HCT116 (cell line): ENCODE measurements at regions not wholly inside any gene's neighbourhood (a gene's known extent, or its start where the extent isn't known, plus 50 kb on each side); places are given as distances from the start of the nearest gene placed in this dataset.

Experiments
- ATAC-seq: fragments of 200-7000 bp; cut with Tn5 transposase; 2 replicates; pipeline ENCODE4 v1.9.1; 2020; ENCODE audit warnings: mild to moderate bottlenecking, moderate library complexity
- BruUV-seq: library from RNA; stranded (reverse); fragments of 400-500 nt; replicated peaks from 2 replicates; lab custom pipeline; 2021; lab: Mats Ljungman, UMichigan
- CTCF ChIA-PET: fragments of 300-600 bp; sonication (Branson Sonifier 250); formaldehyde crosslinking; loops from one replicate; lab custom pipeline; 2021; ENCODE audit warnings: antibody characterized with exemption; lab: Charles Lee
- POLR2A ChIA-PET: fragments of 300-600, 350-600 bp; sonication (Branson Sonifier 250); formaldehyde crosslinking; loops from one replicate; lab custom pipeline; 2021; ENCODE audit warnings: antibody characterized with exemption; lab: Charles Lee
- RAD21 ChIA-PET, 2 experiments: fragments of 300-600 bp; sonication (Branson Sonifier 250); formaldehyde crosslinking; loops; one replicate each; lab custom pipeline; 2023; ENCODE audit warnings: low total read pairs in 2 of 2; ENCODE audit not compliant: uncharacterized antibody in 2 of 2, unreplicated experiment in 2 of 2, low non-redundant PET in 1 of 2; lab: Charles Lee
- DNase-seq: peaks from one replicate; pipeline ENCODE4 v3.0.0-alpha.2; 2010; ENCODE audit warnings: low read depth, low spot score
- H2AFZ ChIP-seq: fragments of 200-600 bp; shearing (Covaris generic), sonication (generic); 2 replicates; pipeline ENCODE4 v1.6.1; 2017; ENCODE audit warnings: low read depth, mixed run types, mixed read lengths, antibody characterized with exemption, low read length; ENCODE audit not compliant: poor library complexity, severe bottlenecking
- H3K27ac ChIP-seq: 2 replicates; pipeline ENCODE4 v1.5.1; 2012; ENCODE audit warnings: low read depth, low read length
- H3K27me3 ChIP-seq: fragments of 200-600 bp; sonication (generic); 2 replicates; pipeline ENCODE4 v1.6.1; 2016; ENCODE audit warnings: mixed run types, low read length, mixed read lengths; ENCODE audit not compliant: insufficient read depth
- H3K36me3 ChIP-seq, 2 experiments: fragments of 200-500 bp in 1 of 2; fragments of 200-600 bp in 1 of 2; sonication (Bioruptor generic) in 1 of 2; sonication (generic) in 1 of 2; 2 replicates each; pipeline versions ENCODE4 v1.5.1 to v1.6.1; 2014 to 2016; ENCODE audit warnings: low read length in 2 of 2, inconsistent platforms in 1 of 2, mixed read lengths in 1 of 2, mixed run types in 1 of 2; ENCODE audit not compliant: insufficient read depth in 2 of 2, control insufficient read depth in 1 of 2
- H3K4me1 ChIP-seq, 2 experiments: fragments of 200-600 bp in 1 of 2; sonication (generic) in 1 of 2; 2 replicates each; pipeline versions ENCODE4 v1.5.1 to v1.6.1; 2012 to 2017; ENCODE audit warnings: low read length in 2 of 2, inconsistent platforms in 1 of 2, mild to moderate bottlenecking in 1 of 2, mixed read lengths in 1 of 2, mixed run types in 1 of 2, moderate library complexity in 1 of 2; ENCODE audit not compliant: insufficient read depth in 2 of 2, control insufficient read depth in 1 of 2
- H3K4me2 ChIP-seq: fragments of 200-600 bp; sonication (generic); 2 replicates; pipeline ENCODE4 v1.6.1; 2017; ENCODE audit warnings: mixed run types, low read length, mixed read lengths
- H3K4me3 ChIP-seq, 2 experiments: fragments of 200-600 bp in 1 of 2; sonication (generic) in 1 of 2; replicated peaks in 1 of 2; 2 replicates each; pipeline ENCODE4 v1.5.1; 2011 to 2016; ENCODE audit warnings: low read length in 2 of 2, control low read depth in 1 of 2, low read depth in 1 of 2, mild to moderate bottlenecking in 1 of 2, mixed read lengths in 1 of 2, mixed run types in 1 of 2
- H3K79me2 ChIP-seq: fragments of 200-600 bp; sonication (generic); 2 replicates; pipeline ENCODE4 v1.6.1; 2017; ENCODE audit warnings: mild to moderate bottlenecking, mixed run types, low read length, moderate library complexity, mixed read lengths; ENCODE audit not compliant: insufficient read depth
- H3K9ac ChIP-seq: fragments of 200-600 bp; sonication (generic); 2 replicates; pipeline ENCODE4 v1.6.1; 2016; ENCODE audit warnings: low read length, mixed read lengths
- H3K9me2 ChIP-seq: fragments of 200-600 bp; sonication (generic), shearing (Covaris generic); 2 replicates; pipeline ENCODE4 v1.6.1; 2017; ENCODE audit warnings: mixed run types, mild to moderate bottlenecking, moderate library complexity; ENCODE audit not compliant: insufficient read depth
- H3K9me3 ChIP-seq, 2 experiments: fragments of 200-500 bp in 1 of 2; fragments of 200-600 bp in 1 of 2; sonication (Bioruptor generic) in 1 of 2; sonication (generic) in 1 of 2; 2 replicates each; pipeline ENCODE4 v1.6.1; 2014 to 2017; ENCODE audit warnings: low read length in 2 of 2, mixed read lengths in 2 of 2, inconsistent platforms in 1 of 2, low read depth in 1 of 2, mild to moderate bottlenecking in 1 of 2, mixed run types in 1 of 2, moderate library complexity in 1 of 2; ENCODE audit not compliant: control insufficient read depth in 1 of 2, insufficient read depth in 1 of 2
- H4K20me1 ChIP-seq: fragments of 200-600 bp; sonication (generic), shearing (Covaris generic); 2 replicates; pipeline ENCODE4 v1.6.1; 2017; ENCODE audit warnings: mixed run types, mild to moderate bottlenecking, moderate library complexity; ENCODE audit not compliant: insufficient read depth
- CEBPB ChIP-seq: IDR thresholded peaks from 2 replicates; pipeline ENCODE4 v1.6.1; 2012; ENCODE audit warnings: low read depth
- EZH2 ChIP-seq: fragments of 200-600 bp; sonication (generic); IDR thresholded peaks from 2 replicates; pipeline ENCODE4 v1.6.1; 2017; ENCODE audit warnings: antibody characterized with exemption, mixed run types
- EZH2phosphoT487 ChIP-seq: fragments of 200-600 bp; IDR thresholded peaks from 2 replicates; pipeline ENCODE4 v1.6.1; 2018; ENCODE audit warnings: antibody characterized with exemption, borderline replicate concordance
- FOSL1 ChIP-seq: IDR thresholded peaks from 2 replicates; pipeline ENCODE4 v1.6.1; 2012; ENCODE audit warnings: low read depth
- MAX ChIP-seq: IDR thresholded peaks from 2 replicates; pipeline ENCODE4 v1.6.1; 2012
- POLR2A ChIP-seq: IDR thresholded peaks from 2 replicates; pipeline ENCODE4 v1.7.0; 2011; ENCODE audit warnings: borderline replicate concordance; ENCODE audit not compliant: insufficient read depth, insufficient read length; ENCODE audit errors: extremely low read depth
- RAD21 ChIP-seq: IDR thresholded peaks from 2 replicates; pipeline ENCODE4 v1.6.1; 2012; ENCODE audit warnings: low read depth, mild to moderate bottlenecking
- REST ChIP-seq: IDR thresholded peaks from 2 replicates; pipeline ENCODE4 v1.6.1; 2012; ENCODE audit warnings: low read depth
- SRF ChIP-seq: IDR thresholded peaks from 2 replicates; pipeline ENCODE4 v1.6.1; 2012; ENCODE audit warnings: low read depth
- TCF7L2 ChIP-seq: IDR thresholded peaks from 2 replicates; pipeline ENCODE4 v1.7.0; 2011; ENCODE audit warnings: borderline replicate concordance, inconsistent platforms; ENCODE audit not compliant: insufficient read depth, insufficient read length; ENCODE audit errors: extremely low read depth
- ZFX ChIP-seq: fragments of 450-650 bp; IDR thresholded peaks from 2 replicates; pipeline ENCODE4 v1.6.1; 2017
- intact Hi-C: fragments of 100-400 bp; cut with micrococcal nuclease; formaldehyde crosslinking; loops from 2 replicates; pipeline ENCODE4 v1.10.0; 2022
- TF ChIP-seq, protein P1 (sequence below), 3 experiments: fragments of 200-600 bp in 1 of 3; sonication (generic) in 1 of 3; IDR thresholded peaks in 2 of 3; conservative IDR thresholded peaks in 1 of 3; 2 replicates each; pipeline ENCODE4 v1.5.1; 2012 to 2017; ENCODE audit warnings: low read depth in 2 of 3, low read length in 2 of 3, antibody characterized with exemption in 1 of 3, borderline replicate concordance in 1 of 3, control low read depth in 1 of 3, mild to moderate bottlenecking in 1 of 3, mixed read lengths in 1 of 3, mixed run types in 1 of 3, moderate library complexity in 1 of 3; ENCODE audit not compliant: insufficient read depth in 1 of 3

- ATAC-seq = no peak
- TF ChIP-seq FOSL1 (no peak), EZH2phosphoT487 (no peak), TCF7L2 (no peak), CEBPB (no peak), MAX (no peak), ZFX (no peak), SRF (no peak), EZH2 (no peak), REST (no peak), RAD21 (no peak), POLR2A (no peak)
- TF ChIP-seq, protein P1, sequence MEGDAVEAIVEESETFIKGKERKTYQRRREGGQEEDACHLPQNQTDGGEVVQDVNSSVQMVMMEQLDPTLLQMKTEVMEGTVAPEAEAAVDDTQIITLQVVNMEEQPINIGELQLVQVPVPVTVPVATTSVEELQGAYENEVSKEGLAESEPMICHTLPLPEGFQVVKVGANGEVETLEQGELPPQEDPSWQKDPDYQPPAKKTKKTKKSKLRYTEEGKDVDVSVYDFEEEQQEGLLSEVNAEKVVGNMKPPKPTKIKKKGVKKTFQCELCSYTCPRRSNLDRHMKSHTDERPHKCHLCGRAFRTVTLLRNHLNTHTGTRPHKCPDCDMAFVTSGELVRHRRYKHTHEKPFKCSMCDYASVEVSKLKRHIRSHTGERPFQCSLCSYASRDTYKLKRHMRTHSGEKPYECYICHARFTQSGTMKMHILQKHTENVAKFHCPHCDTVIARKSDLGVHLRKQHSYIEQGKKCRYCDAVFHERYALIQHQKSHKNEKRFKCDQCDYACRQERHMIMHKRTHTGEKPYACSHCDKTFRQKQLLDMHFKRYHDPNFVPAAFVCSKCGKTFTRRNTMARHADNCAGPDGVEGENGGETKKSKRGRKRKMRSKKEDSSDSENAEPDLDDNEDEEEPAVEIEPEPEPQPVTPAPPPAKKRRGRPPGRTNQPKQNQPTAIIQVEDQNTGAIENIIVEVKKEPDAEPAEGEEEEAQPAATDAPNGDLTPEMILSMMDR (IDR thresholded peaks at IDR 0.05 in 2 of 3, conservative IDR thresholded peaks at IDR 0.05 in 1 of 3; ENCODE audit: borderline replicate concordance in 1 of 3, insufficient read depth in 1 of 3, low read depth in 2 of 3, low read length in 2 of 3) = no peak
- Histone ChIP-seq H3K4me1 (no peaks in the 10 kb centered on the region), H3K79me2 (no peaks in the 10 kb centered on the region), H3K27me3 (peaks cover 45% of the 10 kb centered on the region), H4K20me1 (no peaks in the 10 kb centered on the region), H3K9me2 (no peaks in the 10 kb centered on the region), H3K9me3 (no peaks in the 10 kb centered on the region), H2AFZ (no peak overlapping the region), H3K36me3 (no peaks in the 10 kb centered on the region), H3K9ac (no peak overlapping the region), H3K4me2 (no peak overlapping the region), H3K4me3 (no peak overlapping the region), H3K27ac (no peak overlapping the region)
- RAD21 ChIA-PET = no interaction called here
- CTCF ChIA-PET = no interaction called here
- no TSS peak for BruUV-seq
- POLR2A ChIA-PET = no interaction called here
- DNase-seq = no peak
- intact Hi-C loops = no loop called here
Observed at GRCh38 chr16:50909831-50910735, 168.2 kb downstream of the CYLD start.
